Hindlimb muscle (tissue), 1 donor: ENCODE measurements at regions not wholly inside any gene's neighbourhood (a gene's known extent, or its start where the extent isn't known, plus 50 kb on each side); places are given as distances from the start of the nearest gene placed in this dataset.

Experiments
- DNase-seq: peaks from one replicate; pipeline ENCODE4 v3.0.0-alpha.2; 2013

GRCh38 chr1:116232989-116233514 is 121.9 kb downstream of the MAB21L3 start:
- DNase-seq, result no peak

GRCh38 chr1:116234429-116234828 is 123.2 kb downstream of the MAB21L3 start:
- DNase-seq, result no peak

GRCh38 chr1:116239916-116240315 is 128.7 kb downstream of the MAB21L3 start:
- DNase-seq, result no peak

DNA sequence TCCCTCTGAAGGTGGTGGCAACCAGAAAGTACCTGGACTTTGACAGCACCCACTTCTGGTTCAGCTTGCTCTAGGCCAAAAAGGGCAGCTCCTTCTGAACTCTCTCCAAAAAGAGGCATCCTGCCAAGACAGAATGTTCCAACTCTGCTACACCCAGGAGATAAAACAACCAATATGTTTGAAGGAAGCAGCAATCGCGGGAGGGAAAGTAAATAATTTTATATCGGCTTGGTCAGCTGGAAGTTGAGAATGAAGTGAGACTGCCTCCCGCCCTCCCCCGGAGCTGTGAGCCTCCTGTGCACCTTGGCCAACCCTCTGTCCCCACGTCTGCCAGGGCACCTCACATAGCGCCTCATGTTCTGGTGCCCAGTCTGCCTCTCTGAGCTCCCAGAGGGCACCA is 130.3 kb upstream of the ATP1A1 start:
- no peak for DNase-seq

DNA sequence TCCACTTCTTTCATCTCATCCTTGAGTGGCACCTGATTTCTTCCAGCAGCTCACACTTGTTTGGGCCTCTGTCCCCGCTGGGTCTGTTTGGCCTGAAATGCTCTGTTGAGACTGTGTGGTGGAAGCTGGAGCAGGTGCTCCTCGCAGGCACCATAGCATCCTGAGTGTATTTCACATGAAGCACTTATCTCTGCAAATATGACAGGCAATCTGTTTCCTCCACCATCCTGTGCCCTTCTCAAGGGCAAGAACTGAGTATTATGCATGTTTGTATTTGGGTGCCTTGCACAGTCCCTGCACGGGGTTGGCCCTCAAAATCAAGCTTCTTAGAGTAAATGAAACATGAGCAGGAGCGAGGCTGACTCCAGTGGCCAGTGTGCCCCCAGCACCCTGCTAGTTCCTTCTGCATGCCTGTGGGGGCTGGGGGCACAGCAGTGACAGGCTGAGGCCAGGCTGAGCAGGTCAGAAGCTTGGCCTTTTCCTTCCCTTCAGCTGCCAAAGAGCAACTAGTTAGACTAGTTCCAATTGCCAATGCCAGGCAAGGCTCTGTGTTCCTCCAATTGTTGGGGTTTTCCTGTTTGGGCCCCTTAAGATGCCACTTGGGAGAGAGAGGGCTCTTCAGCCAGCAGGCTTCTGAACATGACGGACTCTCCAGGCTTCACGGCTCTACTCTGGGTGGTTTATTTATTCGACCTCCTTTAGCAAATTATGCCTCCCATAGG is 129.6 kb upstream of the ATP1A1 start:
- no peak for DNase-seq

GRCh38 chr1:116246174-116246573 is 126.9 kb upstream of the ATP1A1 start:
- no peak for DNase-seq

- DNase-seq, result no peak
These were observed 120.8 kb upstream of the ATP1A1 start for GRCh38 chr1:116252271-116252670.

DNA sequence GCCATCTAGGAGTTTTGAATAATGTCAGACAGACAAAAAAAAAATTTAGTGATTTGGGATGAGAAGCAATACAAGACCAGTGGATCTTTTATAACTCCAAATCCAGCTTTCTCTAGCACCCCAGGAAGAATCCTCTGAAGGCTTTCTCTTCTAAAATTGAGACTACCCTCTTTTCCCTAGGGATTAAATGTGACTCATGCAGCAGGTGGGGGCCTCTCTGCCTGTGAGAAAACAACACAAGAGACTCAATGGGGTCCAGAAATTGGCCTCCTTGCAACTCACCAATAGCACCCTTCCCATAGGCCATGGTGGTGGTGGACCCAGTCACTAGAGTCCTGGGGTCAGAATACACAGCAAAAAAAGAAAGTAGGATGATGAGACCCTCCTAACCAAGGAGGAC is 120.3 kb upstream of the ATP1A1 start:
- no peak for DNase-seq

DNA sequence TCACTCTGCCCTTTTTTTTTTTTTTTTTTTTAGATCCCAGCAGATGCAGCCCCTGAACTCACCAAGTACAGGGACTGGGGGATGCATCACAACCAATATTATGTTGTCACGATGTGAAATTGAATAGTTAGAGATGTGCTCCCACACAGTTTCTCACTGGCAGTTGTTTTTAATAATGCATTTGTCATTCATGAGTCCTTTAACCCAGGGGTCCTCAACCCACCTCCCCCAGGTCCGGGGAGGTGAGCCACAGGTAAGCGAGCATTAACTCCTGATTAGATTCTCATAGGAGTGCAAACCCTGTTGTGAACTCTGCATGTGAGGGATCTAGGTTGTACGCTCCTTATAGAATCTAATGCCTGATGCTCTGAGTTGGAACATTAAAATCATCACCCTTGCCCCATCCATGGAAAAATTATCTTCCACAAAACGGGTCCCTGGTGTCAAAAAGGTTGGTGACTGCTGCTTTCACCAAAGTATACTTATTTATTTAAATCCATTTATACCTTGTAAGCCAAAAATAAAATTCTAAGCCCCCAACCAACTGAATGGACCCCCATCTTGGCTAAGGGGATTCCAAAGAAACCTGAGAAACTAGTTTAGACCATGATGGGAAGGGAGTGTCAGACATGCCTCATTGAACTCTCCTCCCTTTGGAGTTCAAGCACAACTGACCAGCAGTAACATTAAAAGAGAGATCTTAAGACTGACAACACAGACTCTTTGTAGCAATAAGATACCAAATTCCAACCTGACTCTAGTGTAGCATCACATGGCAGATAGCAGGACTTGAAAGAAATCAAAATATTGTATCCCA is 119.3 kb upstream of the ATP1A1 start:
- DNase-seq, result no peak

GRCh38 chr1:116254776-116255175 is 118.3 kb upstream of the ATP1A1 start:
- no peak for DNase-seq

DNA sequence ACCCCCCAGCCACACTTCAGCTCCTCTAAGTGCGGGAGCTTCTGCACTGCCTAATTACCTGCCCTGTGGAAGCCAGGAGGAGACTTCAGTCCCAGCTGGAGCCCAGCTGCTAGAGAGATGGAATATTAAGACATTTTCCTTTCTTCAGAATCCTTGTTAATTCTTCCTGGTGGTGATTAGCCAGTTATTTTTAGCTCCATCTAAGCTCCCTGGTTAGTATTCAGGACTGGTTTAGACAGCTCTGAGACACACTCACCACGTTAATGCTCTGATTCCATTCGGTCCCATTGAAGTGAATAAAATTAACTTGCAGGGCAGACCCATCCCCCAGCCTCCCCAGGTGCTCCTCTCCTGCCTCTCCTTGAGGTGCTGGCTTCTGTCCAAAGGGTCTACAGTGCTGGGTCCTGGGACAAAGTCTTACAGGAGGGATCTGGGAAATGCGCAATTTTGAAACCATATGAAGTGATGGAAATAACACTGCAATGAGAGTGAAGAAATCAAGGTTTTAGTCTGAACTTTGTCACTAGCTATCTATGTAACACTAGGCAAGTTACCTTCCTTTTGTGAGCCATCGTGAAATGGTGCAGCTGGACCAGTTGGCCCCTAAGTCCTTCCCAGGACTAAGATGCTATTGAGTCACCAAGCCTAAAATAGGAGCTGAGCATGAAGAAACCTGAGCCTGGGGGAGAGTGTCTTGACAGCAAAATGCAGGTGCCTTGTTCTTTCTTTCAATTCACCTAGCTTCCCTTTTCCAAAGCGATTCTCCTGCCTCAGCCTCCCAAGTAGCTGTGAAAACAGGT is 117.4 kb upstream of the ATP1A1 start:
- DNase-seq, result no peak

- DNase-seq, result no peak
These were observed 116.8 kb upstream of the ATP1A1 start for GRCh38 chr1:116256286-116256649.

DNA sequence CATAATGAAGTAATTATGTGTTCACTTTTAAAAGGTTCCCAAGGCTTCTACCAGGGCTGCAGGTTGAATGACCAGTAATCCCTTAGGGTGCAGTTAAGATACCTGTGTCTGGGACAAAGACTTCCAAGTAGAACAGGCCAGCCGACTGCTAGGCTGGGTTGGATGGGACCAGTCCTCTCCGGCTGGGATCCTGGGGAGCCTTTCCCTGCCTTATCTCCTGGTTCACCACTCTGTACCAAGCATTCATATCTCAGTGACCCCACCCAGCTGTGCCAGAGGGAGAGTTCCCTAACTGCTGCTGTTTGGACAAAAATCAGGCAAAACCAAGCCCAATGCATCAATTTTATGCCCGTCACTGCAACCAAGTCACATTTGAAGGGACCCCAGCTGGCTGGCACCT is 116.2 kb upstream of the ATP1A1 start:
- DNase-seq, result no peak

- no peak for DNase-seq
These were observed 115.7 kb upstream of the ATP1A1 start for GRCh38 chr1:116257341-116257767.

DNA sequence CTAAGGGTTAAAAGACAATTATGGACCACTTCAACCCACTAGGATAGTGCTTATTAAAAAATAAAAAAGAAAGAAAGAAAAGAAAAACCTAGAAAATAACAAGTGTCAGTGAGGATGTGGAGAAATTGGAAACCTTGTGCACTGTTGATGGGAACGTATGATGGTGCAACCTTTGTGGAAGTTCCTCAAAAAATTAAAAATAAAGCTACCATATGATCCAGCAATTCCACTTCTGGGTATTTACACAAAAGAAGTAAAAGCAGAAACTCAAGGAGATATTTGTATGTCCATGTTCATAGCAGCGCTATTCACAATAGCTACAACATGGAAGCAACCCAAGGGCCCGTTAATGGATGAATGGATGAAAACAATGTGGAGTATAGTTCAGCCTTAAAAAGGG is 115.2 kb upstream of the ATP1A1 start:
- DNase-seq, result no peak

DNA sequence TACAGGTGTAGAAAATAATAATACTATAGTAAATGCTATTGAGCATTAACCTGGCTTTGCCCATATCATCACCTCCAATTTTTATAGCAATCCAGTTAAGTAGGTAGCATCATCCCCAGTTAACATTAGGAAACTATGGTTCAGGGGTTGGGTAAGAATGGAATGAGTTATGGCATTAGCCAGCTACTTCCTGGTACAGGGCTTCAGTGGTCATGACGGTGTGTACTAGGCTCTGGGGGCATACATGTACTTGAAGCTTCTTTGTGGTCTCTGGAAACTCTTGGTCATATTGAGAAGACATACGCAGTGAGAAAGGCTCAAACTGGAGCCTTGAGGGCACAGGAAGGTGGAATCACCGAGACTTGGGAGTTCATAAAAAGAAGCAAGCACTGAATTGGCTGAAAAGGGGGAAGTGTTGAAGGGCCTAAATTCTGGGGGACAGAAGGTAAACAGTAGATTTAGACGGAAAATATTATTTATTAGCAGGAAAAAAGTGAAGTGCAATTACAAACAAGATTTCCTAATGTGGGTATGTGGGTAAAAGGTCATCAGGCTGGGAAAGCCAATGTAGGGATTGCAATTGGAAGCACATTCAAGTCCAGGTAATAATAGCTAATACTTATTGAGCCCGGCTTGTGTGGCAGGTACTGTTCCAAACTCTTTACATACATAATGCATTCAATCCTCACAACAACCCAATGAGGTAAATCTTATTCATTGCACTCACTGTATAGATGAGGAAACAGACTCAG is 114.2 kb upstream of the ATP1A1 start:
- no peak for DNase-seq

DNA sequence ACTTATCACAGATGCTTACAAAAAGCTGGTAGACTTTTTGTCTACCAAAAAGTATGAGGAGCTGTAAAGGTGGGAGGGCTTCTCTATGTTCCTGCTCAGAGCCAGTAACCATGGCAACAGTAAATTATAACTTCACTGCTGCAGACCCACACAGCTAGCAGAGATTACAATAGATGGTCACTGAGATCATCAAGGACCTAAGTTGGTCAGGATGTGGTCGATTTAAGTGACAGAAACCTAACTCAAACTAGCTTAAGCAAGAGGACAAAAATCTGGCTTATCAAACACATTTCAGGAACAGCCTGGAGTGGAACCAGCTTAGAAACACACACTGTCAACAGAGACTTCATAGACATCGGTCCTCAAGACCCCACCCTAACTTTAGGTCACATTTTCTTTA is 113.4 kb upstream of the ATP1A1 start:
- no peak for DNase-seq

DNA sequence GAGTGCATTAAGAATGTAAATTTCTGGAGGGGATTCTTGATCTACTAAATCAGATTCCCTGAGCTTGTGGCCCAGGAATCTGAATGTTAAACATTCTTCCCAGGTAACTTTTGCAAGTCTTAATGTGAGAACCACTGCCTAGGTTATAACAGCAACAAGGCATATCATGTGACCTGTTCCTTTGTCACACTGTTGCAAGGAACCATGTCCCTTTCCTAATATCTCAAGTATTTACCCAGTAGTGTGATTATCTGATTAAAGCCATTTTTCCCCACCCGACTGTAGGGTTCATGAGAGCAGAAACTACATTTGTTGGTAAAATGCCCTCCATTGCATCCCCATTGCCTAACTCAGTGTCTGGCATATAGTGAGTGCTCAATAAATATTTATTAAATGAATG is 112.9 kb upstream of the ATP1A1 start:
- no peak for DNase-seq

DNA sequence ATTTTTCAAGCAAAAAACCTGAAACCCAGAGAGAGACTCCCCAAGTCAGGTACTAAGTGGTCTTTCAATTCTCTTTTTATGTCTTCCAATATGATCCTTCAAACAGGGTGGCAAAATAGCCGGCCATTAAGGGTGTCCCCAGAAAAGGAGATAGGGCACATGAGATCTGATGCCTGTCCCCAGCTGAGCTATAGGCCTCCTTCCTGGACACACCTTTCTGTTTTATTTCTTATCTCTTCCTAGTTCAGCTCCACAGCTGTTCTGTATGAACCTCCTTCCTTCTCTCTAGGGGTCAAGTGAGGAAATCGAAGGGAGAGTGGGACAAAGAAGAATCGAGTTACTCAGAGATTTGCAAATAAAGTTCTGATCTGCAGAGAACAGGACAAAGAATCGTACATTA is 112.4 kb upstream of the ATP1A1 start:
- DNase-seq, result no peak

DNA sequence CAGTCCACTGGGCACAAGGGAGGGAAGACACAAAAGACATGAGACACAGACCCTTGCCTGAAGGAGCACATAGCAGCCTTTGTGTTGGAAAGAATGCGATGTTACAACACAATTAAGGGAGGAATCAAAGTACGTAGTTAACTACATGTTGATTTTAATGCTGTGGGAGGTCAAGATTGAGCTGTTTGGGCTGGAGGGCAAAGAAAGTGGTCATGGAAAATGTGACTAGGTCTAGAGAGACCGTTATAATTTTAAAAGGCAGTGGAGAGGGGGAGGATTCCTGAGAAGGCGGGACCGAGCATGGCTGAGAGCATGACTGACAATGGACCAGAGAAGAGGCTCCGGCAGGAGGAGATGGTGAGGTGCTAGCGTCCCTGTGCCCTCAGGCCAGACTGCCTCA is 111.8 kb upstream of the ATP1A1 start:
- DNase-seq, result no peak

- DNase-seq, result no peak
These were observed 110.6 kb upstream of the ATP1A1 start for GRCh38 chr1:116262207-116262994.

- no peak for DNase-seq
These were observed 110.1 kb upstream of the ATP1A1 start for GRCh38 chr1:116262995-116263385.
